ENCODE measurements at regions not wholly inside any gene's neighbourhood (a gene's known extent, or its start where the extent isn't known, plus 50 kb on each side); places are given as distances from the start of the nearest gene placed in this dataset.

DNA sequence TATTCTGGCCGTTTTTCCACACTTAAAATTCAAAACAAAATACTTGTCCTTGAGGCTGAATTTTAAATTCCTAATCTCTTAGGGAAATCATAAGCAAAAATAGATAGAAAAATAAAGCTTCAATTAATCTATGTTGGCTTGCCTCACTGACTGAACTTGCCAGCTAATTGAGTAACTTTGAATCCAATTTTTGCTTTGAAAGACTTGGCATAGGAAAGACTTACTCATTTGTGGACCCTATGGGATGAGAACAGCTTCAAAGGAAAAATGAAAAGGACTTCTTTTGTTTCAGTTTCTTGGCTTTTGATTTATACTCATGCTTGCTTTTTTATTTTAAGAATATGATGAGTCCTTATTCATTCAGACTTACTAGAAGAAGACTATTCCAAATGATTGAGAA is 370.7 kb upstream of the RARB start:
- H3K9me3 Mint-ChIP-seq (ENCODE audit: unreplicated experiment): peaks cover 4% of the 10 kb centered on the region
- H3K4me1 Mint-ChIP-seq (ENCODE audit: unreplicated experiment): peaks cover 7% of the 10 kb centered on the region
- H3K27me3 Mint-ChIP-seq (ENCODE audit: unreplicated experiment): no peaks in the 10 kb centered on the region
- no peak overlapping the region for H3K27ac Mint-ChIP-seq (ENCODE audit: unreplicated experiment)
- TF ChIP-seq, protein P1, sequence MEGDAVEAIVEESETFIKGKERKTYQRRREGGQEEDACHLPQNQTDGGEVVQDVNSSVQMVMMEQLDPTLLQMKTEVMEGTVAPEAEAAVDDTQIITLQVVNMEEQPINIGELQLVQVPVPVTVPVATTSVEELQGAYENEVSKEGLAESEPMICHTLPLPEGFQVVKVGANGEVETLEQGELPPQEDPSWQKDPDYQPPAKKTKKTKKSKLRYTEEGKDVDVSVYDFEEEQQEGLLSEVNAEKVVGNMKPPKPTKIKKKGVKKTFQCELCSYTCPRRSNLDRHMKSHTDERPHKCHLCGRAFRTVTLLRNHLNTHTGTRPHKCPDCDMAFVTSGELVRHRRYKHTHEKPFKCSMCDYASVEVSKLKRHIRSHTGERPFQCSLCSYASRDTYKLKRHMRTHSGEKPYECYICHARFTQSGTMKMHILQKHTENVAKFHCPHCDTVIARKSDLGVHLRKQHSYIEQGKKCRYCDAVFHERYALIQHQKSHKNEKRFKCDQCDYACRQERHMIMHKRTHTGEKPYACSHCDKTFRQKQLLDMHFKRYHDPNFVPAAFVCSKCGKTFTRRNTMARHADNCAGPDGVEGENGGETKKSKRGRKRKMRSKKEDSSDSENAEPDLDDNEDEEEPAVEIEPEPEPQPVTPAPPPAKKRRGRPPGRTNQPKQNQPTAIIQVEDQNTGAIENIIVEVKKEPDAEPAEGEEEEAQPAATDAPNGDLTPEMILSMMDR (IDR thresholded peaks at IDR 0.05): no peak
- no peaks in the 10 kb centered on the region for H3K36me3 Mint-ChIP-seq (ENCODE audit: unreplicated experiment)
- DNase-seq (ENCODE audit: extremely low spot score, unreplicated experiment): no peak
- H3K4me3 Mint-ChIP-seq (ENCODE audit: unreplicated experiment): no peak overlapping the region

DNA sequence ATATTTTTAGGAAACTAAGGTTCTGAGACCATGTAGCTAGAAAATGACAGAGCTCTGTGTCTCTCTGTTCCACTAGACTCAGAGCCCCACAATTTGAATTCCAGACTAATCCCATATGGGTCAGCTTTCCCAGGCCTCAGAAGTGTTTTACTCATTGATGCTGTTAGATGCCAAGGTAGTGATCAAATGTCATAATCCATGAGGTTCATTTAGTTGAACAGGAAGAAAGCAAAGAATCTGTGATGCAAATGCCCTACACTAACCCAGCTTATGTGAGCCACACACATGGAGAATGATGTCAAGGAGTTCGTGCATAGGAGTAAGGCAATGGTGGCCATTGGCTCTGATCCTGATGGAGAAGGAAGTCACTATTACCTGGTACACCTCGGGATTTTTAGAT is 363.4 kb upstream of the RARB start:
- no peak for DNase-seq (ENCODE audit: extremely low spot score, unreplicated experiment)
- H3K9me3 Mint-ChIP-seq (ENCODE audit: unreplicated experiment): peaks cover 6% of the 10 kb centered on the region
- H3K27ac Mint-ChIP-seq (ENCODE audit: unreplicated experiment): no peak overlapping the region
- no peaks in the 10 kb centered on the region for H3K36me3 Mint-ChIP-seq (ENCODE audit: unreplicated experiment)
- no peak overlapping the region for H3K4me3 Mint-ChIP-seq (ENCODE audit: unreplicated experiment)
- H3K27me3 Mint-ChIP-seq (ENCODE audit: unreplicated experiment): no peaks in the 10 kb centered on the region
- H3K4me1 Mint-ChIP-seq (ENCODE audit: unreplicated experiment): peaks cover 2% of the 10 kb centered on the region
- TF ChIP-seq, protein P1 (IDR thresholded peaks at IDR 0.05): no peak

- Mint-ChIP-seq H3K4me1 (ENCODE audit: unreplicated experiment) (peaks cover 16% of the 10 kb centered on the region), H3K9me3 (ENCODE audit: unreplicated experiment) (no peaks in the 10 kb centered on the region), H3K27ac (ENCODE audit: unreplicated experiment) (no peak overlapping the region), H3K27me3 (ENCODE audit: unreplicated experiment) (no peaks in the 10 kb centered on the region), H3K4me3 (ENCODE audit: unreplicated experiment) (no peak overlapping the region), H3K36me3 (ENCODE audit: unreplicated experiment) (no peaks in the 10 kb centered on the region)
- DNase-seq (ENCODE audit: extremely low spot score, unreplicated experiment): no peak
- TF ChIP-seq, protein P1 (IDR thresholded peaks at IDR 0.05): no peak
These were observed 358.1 kb upstream of the RARB start for GRCh38 chr3:25069970-25070369.

- no peak overlapping the region for H3K27ac Mint-ChIP-seq (ENCODE audit: unreplicated experiment)
- no peaks in the 10 kb centered on the region for H3K36me3 Mint-ChIP-seq (ENCODE audit: unreplicated experiment)
- no peaks in the 10 kb centered on the region for H3K9me3 Mint-ChIP-seq (ENCODE audit: unreplicated experiment)
- TF ChIP-seq, protein P1 (IDR thresholded peaks at IDR 0.05): no peak
- H3K4me1 Mint-ChIP-seq (ENCODE audit: unreplicated experiment): peaks cover 14% of the 10 kb centered on the region
- no peak for DNase-seq (ENCODE audit: extremely low spot score, unreplicated experiment)
- H3K27me3 Mint-ChIP-seq (ENCODE audit: unreplicated experiment): no peaks in the 10 kb centered on the region
- no peak overlapping the region for H3K4me3 Mint-ChIP-seq (ENCODE audit: unreplicated experiment)
These were observed 356.2 kb upstream of the RARB start for GRCh38 chr3:25071846-25072245.

DNA sequence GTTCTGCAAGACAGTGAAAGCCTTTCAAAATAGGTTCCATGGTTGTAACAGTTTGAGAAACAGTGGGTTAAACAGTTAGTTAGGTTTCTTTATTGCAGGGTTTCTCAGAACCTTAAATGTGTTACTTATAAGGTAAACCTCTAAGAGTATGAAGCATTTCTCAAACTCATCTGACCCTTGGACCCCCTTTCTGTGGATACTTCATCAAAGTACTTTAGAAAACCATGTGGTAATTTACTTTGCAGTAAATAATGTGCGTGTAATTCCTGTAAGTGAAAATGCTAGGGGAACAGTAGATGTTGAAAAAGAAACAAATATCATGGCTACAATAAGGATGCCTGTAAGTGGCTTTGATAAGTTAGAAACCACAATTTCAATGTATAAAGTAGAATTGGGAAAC is 354.6 kb upstream of the RARB start:
- DNase-seq (ENCODE audit: extremely low spot score, unreplicated experiment): no peak
- TF ChIP-seq, protein P1 (IDR thresholded peaks at IDR 0.05): no peak
- no peaks in the 10 kb centered on the region for H3K36me3 Mint-ChIP-seq (ENCODE audit: unreplicated experiment)
- H3K4me3 Mint-ChIP-seq (ENCODE audit: unreplicated experiment): no peak overlapping the region
- no peaks in the 10 kb centered on the region for H3K27me3 Mint-ChIP-seq (ENCODE audit: unreplicated experiment)
- H3K9me3 Mint-ChIP-seq (ENCODE audit: unreplicated experiment): no peaks in the 10 kb centered on the region
- peaks cover 14% of the 10 kb centered on the region for H3K4me1 Mint-ChIP-seq (ENCODE audit: unreplicated experiment)
- H3K27ac Mint-ChIP-seq (ENCODE audit: unreplicated experiment): no peak overlapping the region

Data from osteocyte (in vitro differentiated cells).